OCI-LY3 (cell line): ENCODE measurements at regions not wholly inside any gene's neighbourhood (a gene's known extent, or its start where the extent isn't known, plus 50 kb on each side); places are given as distances from the start of the nearest gene placed in this dataset.

Experiments used
- H2AFZ ChIP-seq: fragments of 200-600, 300-600 bp; shearing (Covaris generic); 2 replicates; pipeline ENCODE4 v1.6.0; 2014; ENCODE audit warnings: antibody characterized with exemption, low read depth, low read length
- H3K27ac ChIP-seq: fragments of 200-600, 300-600 bp; sonication (generic); 2 replicates; pipeline ENCODE4 v1.5.1; 2014; ENCODE audit warnings: mild to moderate bottlenecking, low read length, moderate library complexity, mixed read lengths
- H3K27me3 ChIP-seq: fragments of 200-600, 300-600 bp; sonication (generic); 2 replicates; pipeline ENCODE4 v1.6.1; 2014; ENCODE audit warnings: low read depth, low read length, mixed read lengths
- H3K36me3 ChIP-seq: fragments of 200-600, 300-600 bp; sonication (generic); replicated peaks from 2 replicates; pipeline ENCODE3; 2014; ENCODE audit warnings: low read depth, low read length, mixed read lengths
- H3K4me1 ChIP-seq: fragments of 300-600, 200-600 bp; sonication (generic); 2 replicates; pipeline ENCODE4 v1.6.1; 2014; ENCODE audit warnings: low read length, mixed read lengths
- H3K4me2 ChIP-seq: fragments of 200-600, 300-600 bp; sonication (generic); 2 replicates; pipeline ENCODE4 v1.6.1; 2014; ENCODE audit warnings: low read length, mixed read lengths
- H3K4me3 ChIP-seq: fragments of 300-600, 200-600 bp; sonication (generic); 2 replicates; pipeline ENCODE4 v1.5.1; 2014; ENCODE audit warnings: antibody characterized with exemption, mild to moderate bottlenecking, low read length, moderate library complexity
- H3K79me2 ChIP-seq: fragments of 300-600, 200-600 bp; shearing (Covaris generic); 2 replicates; pipeline ENCODE4 v1.6.1; 2014; ENCODE audit warnings: mild to moderate bottlenecking, low read length, mixed read lengths
- H3K9ac ChIP-seq: fragments of 300-600, 200-600 bp; shearing (Covaris generic); 2 replicates; pipeline ENCODE4 v1.6.0; 2014; ENCODE audit warnings: mild to moderate bottlenecking, low read length, moderate library complexity
- H3K9me3 ChIP-seq: fragments of 200-600, 300-600 bp; shearing (Covaris generic); 2 replicates; pipeline ENCODE4 v1.6.1; 2014; ENCODE audit warnings: low read length, mixed read lengths; ENCODE audit not compliant: insufficient read depth
- H4K20me1 ChIP-seq: fragments of 200-600, 300-600 bp; sonication (generic); 2 replicates; pipeline ENCODE4 v1.6.1; 2016; ENCODE audit warnings: low read length, mixed read lengths; ENCODE audit not compliant: insufficient read depth
- CTCF ChIP-seq: fragments of 200-600, 300-600 bp; sonication (generic); IDR thresholded peaks from 2 replicates; pipeline ENCODE4 v1.5.1; 2014; ENCODE audit warnings: antibody characterized with exemption, low read length, low read depth
- EZH2phosphoT487 ChIP-seq: fragments of 200-600 bp; shearing (Covaris generic); IDR thresholded peaks from 2 replicates; pipeline ENCODE4 v1.6.1; 2018; ENCODE audit warnings: antibody characterized with exemption, mixed run types, low read depth

GRCh38 chr13:39803156-39803555 lies 147.7 kb downstream of the COG6 start:
- H3K9me3 ChIP-seq: peaks cover 12% of the 10 kb centered on the region; the same call in 1 of the 2 replicates

GRCh38 chr13:39803851-39804250 lies 148.4 kb downstream of the COG6 start:
- Histone ChIP-seq H4K20me1 (no peaks in the 10 kb centered on the region), H3K36me3 (no peaks in the 10 kb centered on the region), H3K79me2 (no peaks in the 10 kb centered on the region), H3K4me2 (no peak overlapping the region), H3K4me1 (peaks cover 10% of the 10 kb centered on the region), H3K27ac (no peak overlapping the region), H2AFZ (no peak overlapping the region), H3K27me3 (0 out of 2 replicates have a peak, but pooled peaks cover 6% of the 10 kb centered on the region), H3K9me3 (peaks cover 12% of the 10 kb centered on the region; the same call in 1 of the 2 replicates), H3K9ac (no peak overlapping the region), H3K4me3 (no peak overlapping the region)
- TF ChIP-seq CTCF (no peak), EZH2phosphoT487 (no peak)

More at GRCh38 chr13:39803156-39803555, 147.7 kb downstream of the COG6 start:
- Histone ChIP-seq H3K9ac (no peak overlapping the region), H3K4me3 (no peak overlapping the region), H3K4me1 (peaks cover 10% of the 10 kb centered on the region), H3K79me2 (no peaks in the 10 kb centered on the region), H3K27ac (no peak overlapping the region), H2AFZ (no peak overlapping the region), H3K36me3 (no peaks in the 10 kb centered on the region), H4K20me1 (no peaks in the 10 kb centered on the region), H3K4me2 (no peak overlapping the region), H3K27me3 (0 out of 2 replicates have a peak, but pooled peaks cover 6% of the 10 kb centered on the region)
- TF ChIP-seq EZH2phosphoT487 (no peak), CTCF (no peak)

GRCh38 chr13:39804332-39805210 lies 149.1 kb downstream of the COG6 start:
- no peak overlapping the region for H2AFZ ChIP-seq
- peaks cover 10% of the 10 kb centered on the region for H3K4me1 ChIP-seq
- H3K27ac ChIP-seq: no peak overlapping the region
- no peaks in the 10 kb centered on the region for H3K36me3 ChIP-seq
- no peaks in the 10 kb centered on the region for H4K20me1 ChIP-seq
- H3K4me2 ChIP-seq: no peak overlapping the region
- H3K9ac ChIP-seq: no peak overlapping the region
- peaks cover 12% of the 10 kb centered on the region; the same call in 1 of the 2 replicates for H3K9me3 ChIP-seq
- H3K4me3 ChIP-seq: no peak overlapping the region
- no peaks in the 10 kb centered on the region for H3K79me2 ChIP-seq
- 0 out of 2 replicates have a peak, but pooled peaks cover 6% of the 10 kb centered on the region for H3K27me3 ChIP-seq
- TF ChIP-seq EZH2phosphoT487 (no peak), CTCF (no peak)

GRCh38 chr13:39809466-39809865 lies 154.0 kb downstream of the COG6 start:
- H3K36me3 ChIP-seq: no peaks in the 10 kb centered on the region
- H3K27me3 ChIP-seq: 0 out of 2 replicates have a peak, but pooled peaks cover 6% of the 10 kb centered on the region
- no peak overlapping the region for H3K4me3 ChIP-seq
- H3K4me2 ChIP-seq: no peak overlapping the region
- TF ChIP-seq CTCF (no peak), EZH2phosphoT487 (no peak)
- no peaks in the 10 kb centered on the region for H4K20me1 ChIP-seq
- H2AFZ ChIP-seq: no peak overlapping the region
- peaks cover 4% of the 10 kb centered on the region; the same call in 1 of the 2 replicates for H3K4me1 ChIP-seq
- no peaks in the 10 kb centered on the region for H3K9me3 ChIP-seq
- H3K79me2 ChIP-seq: no peaks in the 10 kb centered on the region
- no peak overlapping the region for H3K9ac ChIP-seq
- no peak overlapping the region for H3K27ac ChIP-seq
